ENCODE measurements at regions not wholly inside any gene's neighbourhood (a gene's known extent, or its start where the extent isn't known, plus 50 kb on each side); places are given as distances from the start of the nearest gene placed in this dataset.

GRCh38 chr20:62527781-62528180 is 52.0 kb upstream of the GATA5 start:
- Histone ChIP-seq H3K36me3 (ENCODE audit: control insufficient read depth, insufficient read depth, low read length) (no peaks in the 10 kb centered on the region), H3K4me3 (ENCODE audit: low read depth, low read length) (no peak overlapping the region), H3K27me3 (ENCODE audit: control insufficient read depth, insufficient read depth, low read length) (peaks cover 56% of the 10 kb centered on the region)
- DNase-seq (ENCODE audit: low read depth) = no peak
- no peak for TF ChIP-seq CTCF (IDR thresholded peaks at IDR 0.05; ENCODE audit: insufficient read depth, low read length, poor library complexity, severe bottlenecking)

GRCh38 chr20:62528983-62529891 is 53.4 kb upstream of the GATA5 start:
- DNase-seq (ENCODE audit: low read depth) = no peak

GRCh38 chr20:62529896-62530642 is 54.3 kb upstream of the GATA5 start:
- Histone ChIP-seq H3K36me3 (ENCODE audit: control insufficient read depth, insufficient read depth, low read length) (no peaks in the 10 kb centered on the region), H3K4me3 (ENCODE audit: low read depth, low read length) (no peak overlapping the region), H3K27me3 (ENCODE audit: control insufficient read depth, insufficient read depth, low read length) (peaks cover 43% of the 10 kb centered on the region)
- DNase-seq (ENCODE audit: low read depth) = no peak
- no peak for TF ChIP-seq CTCF (IDR thresholded peaks at IDR 0.05; ENCODE audit: insufficient read depth, low read length, poor library complexity, severe bottlenecking)

More at GRCh38 chr20:62528983-62529891, 53.4 kb upstream of the GATA5 start:
- peaks cover 51% of the 10 kb centered on the region for H3K27me3 ChIP-seq (ENCODE audit: control insufficient read depth, insufficient read depth, low read length)
- H3K4me3 ChIP-seq (ENCODE audit: low read depth, low read length) = no peak overlapping the region
- no peak for TF ChIP-seq CTCF (IDR thresholded peaks at IDR 0.05; ENCODE audit: insufficient read depth, low read length, poor library complexity, severe bottlenecking)
- no peaks in the 10 kb centered on the region for H3K36me3 ChIP-seq (ENCODE audit: control insufficient read depth, insufficient read depth, low read length)

- no peak for DNase-seq (ENCODE audit: low read depth)
- Histone ChIP-seq H3K36me3 (ENCODE audit: control insufficient read depth, insufficient read depth, low read length) (no peaks in the 10 kb centered on the region), H3K4me3 (ENCODE audit: low read depth, low read length) (no peak overlapping the region), H3K27me3 (ENCODE audit: control insufficient read depth, insufficient read depth, low read length) (peaks cover 39% of the 10 kb centered on the region)
- no peak for TF ChIP-seq CTCF (IDR thresholded peaks at IDR 0.05; ENCODE audit: insufficient read depth, low read length, poor library complexity, severe bottlenecking)
These were observed 54.8 kb upstream of the GATA5 start for GRCh38 chr20:62530643-62531032.

- H3K4me3 ChIP-seq (ENCODE audit: low read depth, low read length) = no peak overlapping the region
- no peaks in the 10 kb centered on the region for H3K36me3 ChIP-seq (ENCODE audit: control insufficient read depth, insufficient read depth, low read length)
- DNase-seq (ENCODE audit: low read depth) = no peak
- no peak for TF ChIP-seq CTCF (IDR thresholded peaks at IDR 0.05; ENCODE audit: insufficient read depth, low read length, poor library complexity, severe bottlenecking)
- peaks cover 40% of the 10 kb centered on the region for H3K27me3 ChIP-seq (ENCODE audit: control insufficient read depth, insufficient read depth, low read length)
These were observed 55.4 kb upstream of the GATA5 start for GRCh38 chr20:62531046-62531838.
